ENCODE measurements at regions not wholly inside any gene's neighbourhood (a gene's known extent, or its start where the extent isn't known, plus 50 kb on each side); places are given as distances from the start of the nearest gene placed in this dataset.

DNA sequence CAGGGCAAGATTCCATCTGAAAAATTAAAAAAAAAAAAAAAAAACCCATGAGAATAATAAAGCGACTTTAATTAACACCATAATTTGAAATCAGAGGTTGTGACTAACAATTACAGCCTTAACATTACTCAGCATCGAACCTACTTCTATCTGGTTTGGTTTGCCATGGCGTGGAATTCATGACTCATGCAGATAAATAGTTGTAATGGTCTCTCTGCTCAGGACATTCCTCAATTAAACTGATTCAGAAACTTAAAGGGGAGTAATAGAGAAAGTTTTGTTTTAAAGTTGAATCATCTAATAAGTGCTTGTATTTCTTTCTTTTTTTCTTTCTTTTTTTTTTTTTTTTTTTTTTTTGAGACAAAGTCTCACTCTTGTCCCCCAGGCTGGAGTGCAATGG lies 135.5 kb downstream of the SPATA31D1 start:
- TF ChIP-seq, protein P1, sequence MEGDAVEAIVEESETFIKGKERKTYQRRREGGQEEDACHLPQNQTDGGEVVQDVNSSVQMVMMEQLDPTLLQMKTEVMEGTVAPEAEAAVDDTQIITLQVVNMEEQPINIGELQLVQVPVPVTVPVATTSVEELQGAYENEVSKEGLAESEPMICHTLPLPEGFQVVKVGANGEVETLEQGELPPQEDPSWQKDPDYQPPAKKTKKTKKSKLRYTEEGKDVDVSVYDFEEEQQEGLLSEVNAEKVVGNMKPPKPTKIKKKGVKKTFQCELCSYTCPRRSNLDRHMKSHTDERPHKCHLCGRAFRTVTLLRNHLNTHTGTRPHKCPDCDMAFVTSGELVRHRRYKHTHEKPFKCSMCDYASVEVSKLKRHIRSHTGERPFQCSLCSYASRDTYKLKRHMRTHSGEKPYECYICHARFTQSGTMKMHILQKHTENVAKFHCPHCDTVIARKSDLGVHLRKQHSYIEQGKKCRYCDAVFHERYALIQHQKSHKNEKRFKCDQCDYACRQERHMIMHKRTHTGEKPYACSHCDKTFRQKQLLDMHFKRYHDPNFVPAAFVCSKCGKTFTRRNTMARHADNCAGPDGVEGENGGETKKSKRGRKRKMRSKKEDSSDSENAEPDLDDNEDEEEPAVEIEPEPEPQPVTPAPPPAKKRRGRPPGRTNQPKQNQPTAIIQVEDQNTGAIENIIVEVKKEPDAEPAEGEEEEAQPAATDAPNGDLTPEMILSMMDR (conservative IDR thresholded peaks at IDR 0.05), result no peak
- no peak for TF ChIP-seq ZFX (IDR thresholded peaks at IDR 0.05)
